A549 (cell line): ENCODE measurements at regions not wholly inside any gene's neighbourhood (a gene's known extent, or its start where the extent isn't known, plus 50 kb on each side); places are given as distances from the start of the nearest gene placed in this dataset.

ENCODE experiments used
- ATAC-seq, 2 experiments: fragments of 200-7000 bp in 1 of 2; fragments of >200 bp in 1 of 2; cut with Nextera tagmentation in 1 of 2; cut with Tn5 transposase in 1 of 2; 3 replicates each; pipeline versions ENCODE4 v1.8.0 to v1.9.1; 2018 to 2020; ENCODE audit warnings: mild to moderate bottlenecking in 1 of 2, moderate library complexity in 1 of 2
- CTCF ChIA-PET: fragments of 300-600 bp; sonication (Branson Sonifier 250); formaldehyde crosslinking; extraction: SDS; loops from one replicate; lab custom pipeline; 2021; ENCODE audit warnings: antibody characterized with exemption, inconsistent platforms; lab: Yijun Ruan, JAX
- POLR2A ChIA-PET: fragments of 350-600 bp; formaldehyde crosslinking; extraction: SDS; loops from one replicate; lab custom pipeline; 2021; ENCODE audit warnings: antibody characterized with exemption, inconsistent platforms; lab: Yijun Ruan, JAX
- DNase-seq, 2 experiments: peaks; one replicate each; pipeline versions ENCODE4 v3.0.0 to v3.0.0-alpha.2; 2011 to 2016; ENCODE audit warnings: low read depth in 1 of 2, low spot score in 1 of 2
- FAIRE-seq: peaks from 2 replicates; lab custom pipeline; 2011; peaks lifted over from hg19 to GRCh38; lab: Jason Lieb, UNC
- H3K27ac ChIP-seq, 2 experiments: fragments of >200 bp; sonication (Bioruptor Twin); formaldehyde crosslinking; 3 replicates each; pipeline ENCODE4 v1.5.1; 2016 to 2017
- H3K4me1 ChIP-seq: fragments of >200 bp; sonication (Bioruptor Twin); formaldehyde crosslinking; 3 replicates; pipeline ENCODE4 v1.6.1; 2016
- H3K4me2 ChIP-seq: fragments of >200 bp; sonication (Bioruptor Twin); formaldehyde crosslinking; 3 replicates; pipeline ENCODE4 v1.6.1; 2016
- H3K4me3 ChIP-seq: fragments of >200 bp; sonication (Bioruptor Twin); formaldehyde crosslinking; 3 replicates; pipeline ENCODE4 v1.5.1; 2016
- H3K9me3 ChIP-seq: fragments of >200 bp; sonication (Bioruptor Twin); formaldehyde crosslinking; 3 replicates; pipeline ENCODE4 v1.6.1; 2016
- ATOH8 ChIP-seq: fragments of 250-450 bp; sonication (Bioruptor Pico); IDR thresholded peaks from 2 replicates; pipeline ENCODE4 v1.5.0; 2020; ENCODE audit warnings: low read depth, mild to moderate bottlenecking, moderate library complexity
- CHD4 ChIP-seq: fragments of 200-600 bp; sonication (generic); IDR thresholded peaks from 2 replicates; pipeline ENCODE4 v1.6.1; 2016; ENCODE audit warnings: antibody characterized with exemption, mild to moderate bottlenecking, borderline replicate concordance
- CTCF ChIP-seq: fragments of >200 bp; sonication (Bioruptor Twin); formaldehyde crosslinking; IDR thresholded peaks from 3 replicates; pipeline ENCODE4 v1.5.1; 2016
- EHMT2 ChIP-seq: fragments of 200-600 bp; sonication (generic); IDR thresholded peaks from 2 replicates; pipeline ENCODE4 v1.6.1; 2016; ENCODE audit warnings: antibody characterized with exemption, low read depth, mild to moderate bottlenecking, moderate library complexity
- EP300 ChIP-seq, 2 experiments: fragments of >200 bp; sonication (Bioruptor Twin); formaldehyde crosslinking; IDR thresholded peaks; 2 replicates in 1 of 2; 3 replicates in 1 of 2; pipeline ENCODE4 v1.6.1; 2016 to 2017
- FOSL2 ChIP-seq, 2 experiments: fragments of 450-650 bp in 1 of 2; fragments of >200 bp in 1 of 2; sonication (Bioruptor Twin) in 1 of 2; formaldehyde crosslinking; IDR thresholded peaks; 2 replicates each; pipeline versions ENCODE4 v1.5.0 to v1.6.1; 2016 to 2020; ENCODE audit warnings: mild to moderate bottlenecking in 1 of 2, moderate library complexity in 1 of 2
- GATA3 ChIP-seq: IDR thresholded peaks from 2 replicates; pipeline ENCODE4 v1.6.1; 2012; ENCODE audit warnings: borderline replicate concordance
- HES2 ChIP-seq: fragments of >200 bp; sonication (Bioruptor Twin); formaldehyde crosslinking; IDR thresholded peaks from 2 replicates; pipeline ENCODE4 v1.6.1; 2016
- HMGXB4 ChIP-seq: fragments of 250-450 bp; sonication (Bioruptor Pico); IDR thresholded peaks from 2 replicates; pipeline ENCODE4 v1.5.0; 2021; ENCODE audit warnings: mild to moderate bottlenecking, moderate library complexity, borderline replicate concordance
- JUNB ChIP-seq: fragments of >200 bp; sonication (Bioruptor Twin); formaldehyde crosslinking; IDR thresholded peaks from 2 replicates; pipeline ENCODE4 v1.6.1; 2016
- KDM1A ChIP-seq: fragments of 200-600 bp; sonication (generic); IDR thresholded peaks from 2 replicates; pipeline ENCODE4 v1.6.1; 2016; ENCODE audit warnings: low read depth, mild to moderate bottlenecking
- MAFK ChIP-seq: fragments of 450-650 bp; IDR thresholded peaks from 2 replicates; pipeline ENCODE4 v1.6.1; 2014; ENCODE audit not compliant: partially characterized antibody
- NFE2L2 ChIP-seq: fragments of 150-350 bp; conservative IDR thresholded peaks from 2 replicates; pipeline ENCODE4 v1.6.1; 2014; ENCODE audit warnings: low read length
- PHF8 ChIP-seq: fragments of 200-600 bp; sonication (generic); IDR thresholded peaks from 2 replicates; pipeline ENCODE4 v1.6.1; 2016; ENCODE audit warnings: low read depth, mild to moderate bottlenecking, antibody characterized with exemption, moderate library complexity, borderline replicate concordance
- POLR2A ChIP-seq: IDR thresholded peaks from 2 replicates; pipeline ENCODE4 v1.6.1; 2012; ENCODE audit warnings: mild to moderate bottlenecking, low read length
- POLR2AphosphoS2 ChIP-seq: conservative IDR thresholded peaks from 2 replicates; pipeline ENCODE4 v1.6.1; 2012; ENCODE audit warnings: low read length, improper control_type of control experiment, inconsistent platforms
- REST ChIP-seq: fragments of 200-600 bp; sonication (generic); IDR thresholded peaks from 2 replicates; pipeline ENCODE4 v1.6.1; 2016; ENCODE audit warnings: antibody characterized with exemption, mild to moderate bottlenecking, moderate library complexity
- RNF2 ChIP-seq: fragments of 200-600 bp; sonication (generic); IDR thresholded peaks from 2 replicates; pipeline ENCODE4 v1.6.1; 2016; ENCODE audit warnings: low read depth, mild to moderate bottlenecking, antibody characterized with exemption, moderate library complexity, borderline replicate concordance
- WGBS: methylation state at CpG from one replicate; pipeline ENCODE4 v1.1.6; 2017; ENCODE audit errors: missing lambda C conversion rate; 5-methylcytosine and 5-hydroxymethylcytosine counted together

- DNase-seq: no peak
- Histone ChIP-seq H3K27ac (no peak overlapping the region), H3K4me1 (peaks cover 11% of the 10 kb centered on the region), H3K4me2 (no peak overlapping the region), H3K9me3 (no peaks in the 10 kb centered on the region), H3K4me3 (no peak overlapping the region)
- POLR2A ChIA-PET: no interaction called here
- ATAC-seq: no peak
- CTCF ChIA-PET: interaction anchor here (0.5 to 1.4 kb wide), 3 partner anchors 41 to 525 kb away, joined by 3 to 4 read pairs (median 3); no protein-coding TSS in a partner anchor
- TF ChIP-seq EHMT2: no peak
- TF ChIP-seq HMGXB4 (CRISPR knock-in tag): no peak
- no peak for TF ChIP-seq REST
- no peak for TF ChIP-seq PHF8
- TF ChIP-seq ATOH8 (CRISPR knock-in tag): no peak
- TF ChIP-seq MAFK: no peak
- TF ChIP-seq POLR2A: no peak
- no peak for TF ChIP-seq KDM1A
- TF ChIP-seq RNF2: no peak
- no peak for TF ChIP-seq POLR2AphosphoS2
- TF ChIP-seq GATA3: no peak
- no peak for TF ChIP-seq JUNB
- TF ChIP-seq NFE2L2: no peak
- TF ChIP-seq CTCF: no peak
- no peak for TF ChIP-seq FOSL2 (IDR thresholded peaks at IDR 0.05)
- no peak for TF ChIP-seq FOSL2 (CRISPR knock-in tag; IDR thresholded peaks at IDR 0.05)
- TF ChIP-seq HES2: no peak
- TF ChIP-seq CHD4: no peak
- TF ChIP-seq EP300 (IDR thresholded peaks at IDR 0.05): no peak
- no peak for FAIRE-seq
- 75% methylated on average over 7 of the region's 9 CpGs for WGBS
Observed at GRCh38 chr2:120593921-120594686, 141.6 kb upstream of the GLI2 start.
